ENCODE measurements at regions not wholly inside any gene's neighbourhood (a gene's known extent, or its start where the extent isn't known, plus 50 kb on each side); places are given as distances from the start of the nearest gene placed in this dataset.
"Not testable (repeated sequence)": the region's sequence is repeated elsewhere in the genome, so short reads cannot be mapped to it uniquely, and the experiment has no call there.

GRCh38 chr12:34603382-34604035 lies 581.2 kb downstream of the ALG10 start:
- H3K36me3 Mint-ChIP-seq (ENCODE audit: low read depth): no peaks in the 10 kb centered on the region
- H3K4me3 Mint-ChIP-seq: no peak overlapping the region
- no peak for DNase-seq (ENCODE audit: low spot score)
- no peaks in the 10 kb centered on the region for H3K27me3 Mint-ChIP-seq (ENCODE audit: insufficient read depth)
- H3K27ac Mint-ChIP-seq: no peak overlapping the region
- intact Hi-C loops (cut with micrococcal nuclease): no loop called here
- H3K4me1 Mint-ChIP-seq (ENCODE audit: low read depth): no peaks in the 10 kb centered on the region
- peaks cover 65% of the 10 kb centered on the region for H3K9me3 Mint-ChIP-seq

DNA sequence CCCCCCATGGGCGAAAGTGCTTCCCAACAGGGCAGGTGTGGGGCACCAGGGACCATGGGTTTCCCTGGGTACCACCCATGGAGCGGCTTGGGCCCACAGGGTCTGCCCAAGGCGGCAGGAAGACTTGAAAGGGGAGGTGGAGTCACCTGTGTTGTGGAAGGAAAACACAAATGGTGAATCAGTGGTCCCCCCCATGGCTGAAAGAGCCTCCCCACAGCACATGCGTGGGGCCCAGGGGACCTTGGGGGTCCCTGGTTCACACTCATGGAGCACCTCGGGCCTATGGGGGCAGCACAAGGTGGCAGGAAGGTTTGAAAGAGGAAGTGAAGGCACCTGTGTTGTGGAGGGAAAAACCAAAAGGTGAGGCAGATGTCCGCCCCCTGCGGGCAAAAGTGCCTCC lies 581.9 kb downstream of the ALG10 start:
- H3K27ac Mint-ChIP-seq: no peak overlapping the region
- H3K27me3 Mint-ChIP-seq (ENCODE audit: insufficient read depth): no peaks in the 10 kb centered on the region
- no peaks in the 10 kb centered on the region for H3K36me3 Mint-ChIP-seq (ENCODE audit: low read depth)
- H3K4me1 Mint-ChIP-seq (ENCODE audit: low read depth): no peaks in the 10 kb centered on the region
- no peak overlapping the region for H3K4me3 Mint-ChIP-seq
- peaks cover 62% of the 10 kb centered on the region for H3K9me3 Mint-ChIP-seq
- DNase-seq (ENCODE audit: low spot score): no peak
- intact Hi-C loops (cut with micrococcal nuclease): no loop called here

DNA sequence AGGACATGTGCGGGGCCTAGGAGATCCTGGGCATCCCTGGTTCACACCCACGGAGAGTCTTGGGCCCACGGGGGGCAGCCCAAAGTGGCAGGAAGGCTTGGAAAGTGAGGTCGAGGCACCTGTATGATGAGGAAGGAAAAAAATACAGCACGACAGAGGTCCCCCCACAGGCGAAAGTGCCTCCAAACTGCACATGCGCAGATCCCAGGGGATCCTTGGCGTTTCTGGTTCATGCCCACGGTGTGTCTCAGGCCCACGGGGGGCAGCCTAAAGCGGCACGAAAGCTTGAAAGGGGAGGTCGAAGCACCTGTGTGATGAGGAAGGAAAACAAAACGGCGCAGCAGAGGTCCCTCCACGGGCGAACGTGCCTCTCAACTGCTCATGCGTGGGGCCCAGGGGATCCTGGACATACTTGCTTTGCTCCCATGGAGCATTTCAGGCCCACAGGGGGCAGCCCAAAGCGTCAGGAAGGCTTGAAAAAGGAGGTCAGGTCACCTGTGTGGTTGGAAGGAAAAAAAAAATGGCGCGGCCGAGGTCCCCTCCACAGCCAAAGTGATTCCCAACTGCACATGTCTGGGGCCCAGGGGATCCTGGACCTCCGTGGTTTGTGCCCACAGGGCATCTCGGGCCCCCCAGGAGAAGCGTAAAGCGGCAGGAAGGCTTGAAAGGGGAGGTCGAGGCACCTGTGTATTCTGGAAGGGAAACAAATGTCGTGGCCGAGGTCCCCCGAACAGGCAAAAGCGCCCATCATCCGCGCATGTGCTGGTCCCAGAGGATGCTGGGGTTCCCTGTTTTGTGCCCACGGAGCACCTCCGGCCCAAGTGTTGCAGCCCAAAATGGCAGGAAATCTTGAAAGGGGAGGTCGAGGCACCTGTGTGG lies 582.6 kb downstream of the ALG10 start:
- Mint-ChIP-seq H3K4me1 (ENCODE audit: low read depth) (no peaks in the 10 kb centered on the region), H3K27me3 (ENCODE audit: insufficient read depth) (no peaks in the 10 kb centered on the region), H3K27ac (no peak overlapping the region), H3K36me3 (ENCODE audit: low read depth) (no peaks in the 10 kb centered on the region), H3K9me3 (peaks cover 65% of the 10 kb centered on the region), H3K4me3 (no peak overlapping the region)
- intact Hi-C loops (cut with micrococcal nuclease): no loop called here
- DNase-seq (ENCODE audit: low spot score): no peak

DNA sequence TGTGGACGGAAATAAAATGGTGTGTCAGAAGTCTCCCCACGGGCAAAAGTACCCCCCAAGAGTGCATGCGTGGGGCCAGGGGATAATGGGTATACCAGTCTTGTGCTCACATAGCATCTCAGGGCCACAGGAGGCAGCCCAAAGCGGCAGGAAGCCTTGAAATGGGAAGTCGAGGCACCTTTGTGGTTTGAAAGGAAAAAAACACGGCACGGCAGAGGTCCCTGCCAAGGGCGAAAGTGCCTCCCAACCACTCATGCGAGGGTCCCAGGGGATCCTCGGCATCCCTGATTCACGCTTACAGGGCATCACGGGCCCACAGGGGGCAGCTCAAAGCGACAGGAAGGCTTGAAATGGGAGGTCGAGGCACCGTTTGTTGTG lies 583.2 kb downstream of the ALG10 start:
- no peaks in the 10 kb centered on the region for H3K36me3 Mint-ChIP-seq (ENCODE audit: low read depth)
- H3K27ac Mint-ChIP-seq: no peak overlapping the region
- peaks cover 62% of the 10 kb centered on the region for H3K9me3 Mint-ChIP-seq

DNA sequence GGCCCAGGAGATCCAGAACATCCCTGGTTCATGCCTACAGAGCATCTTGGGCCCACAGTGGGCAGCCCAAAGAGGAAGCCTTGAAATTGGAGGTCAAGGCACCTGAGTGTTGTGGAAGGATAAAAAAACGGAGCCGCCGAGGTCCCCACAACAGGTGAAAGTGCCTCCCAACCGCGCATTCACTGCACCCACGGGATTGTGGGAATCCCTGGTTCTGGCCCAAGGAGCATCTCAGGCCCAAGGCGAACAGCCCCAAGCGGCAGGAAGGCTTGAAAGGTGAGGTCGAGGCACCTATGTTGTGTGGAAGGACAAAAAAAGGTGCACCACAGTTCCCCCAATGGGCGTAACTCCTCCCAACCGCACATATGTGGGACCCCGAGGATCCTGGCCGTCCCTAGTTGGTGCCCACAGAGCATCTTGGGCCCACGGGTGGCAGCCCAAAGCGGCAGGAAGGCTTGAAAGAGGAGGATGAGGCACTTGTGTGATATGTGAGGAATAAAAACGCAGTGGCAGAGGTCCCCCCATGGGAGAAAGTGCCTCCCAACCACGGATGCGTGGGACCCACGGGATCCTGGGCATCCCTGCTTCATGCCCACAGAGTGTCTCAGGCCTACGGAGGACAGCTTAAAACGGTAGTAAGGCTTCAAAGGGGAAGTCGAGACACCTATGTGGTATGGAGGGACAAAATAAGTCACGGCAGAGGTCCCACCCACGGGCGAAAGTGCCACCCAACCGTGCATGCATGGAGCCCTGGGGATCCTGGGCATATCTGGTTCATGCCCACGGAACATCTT lies 583.9 kb downstream of the ALG10 start:
- intact Hi-C loops (cut with micrococcal nuclease): no loop called here
- Mint-ChIP-seq H3K27ac (no peak overlapping the region), H3K4me3 (no peak overlapping the region), H3K36me3 (ENCODE audit: low read depth) (no peaks in the 10 kb centered on the region), H3K9me3 (peaks cover 62% of the 10 kb centered on the region), H3K27me3 (ENCODE audit: insufficient read depth) (no peaks in the 10 kb centered on the region), H3K4me1 (ENCODE audit: low read depth) (no peaks in the 10 kb centered on the region)
- DNase-seq (ENCODE audit: low spot score): no peak

More for the DNA sequence above, 583.2 kb downstream of the ALG10 start:
- Mint-ChIP-seq H3K27me3 (ENCODE audit: insufficient read depth) (no peaks in the 10 kb centered on the region), H3K4me1 (ENCODE audit: low read depth) (no peaks in the 10 kb centered on the region), H3K4me3 (no peak overlapping the region)
- intact Hi-C loops (cut with micrococcal nuclease): no loop called here
- no peak for DNase-seq (ENCODE audit: low spot score)

DNA sequence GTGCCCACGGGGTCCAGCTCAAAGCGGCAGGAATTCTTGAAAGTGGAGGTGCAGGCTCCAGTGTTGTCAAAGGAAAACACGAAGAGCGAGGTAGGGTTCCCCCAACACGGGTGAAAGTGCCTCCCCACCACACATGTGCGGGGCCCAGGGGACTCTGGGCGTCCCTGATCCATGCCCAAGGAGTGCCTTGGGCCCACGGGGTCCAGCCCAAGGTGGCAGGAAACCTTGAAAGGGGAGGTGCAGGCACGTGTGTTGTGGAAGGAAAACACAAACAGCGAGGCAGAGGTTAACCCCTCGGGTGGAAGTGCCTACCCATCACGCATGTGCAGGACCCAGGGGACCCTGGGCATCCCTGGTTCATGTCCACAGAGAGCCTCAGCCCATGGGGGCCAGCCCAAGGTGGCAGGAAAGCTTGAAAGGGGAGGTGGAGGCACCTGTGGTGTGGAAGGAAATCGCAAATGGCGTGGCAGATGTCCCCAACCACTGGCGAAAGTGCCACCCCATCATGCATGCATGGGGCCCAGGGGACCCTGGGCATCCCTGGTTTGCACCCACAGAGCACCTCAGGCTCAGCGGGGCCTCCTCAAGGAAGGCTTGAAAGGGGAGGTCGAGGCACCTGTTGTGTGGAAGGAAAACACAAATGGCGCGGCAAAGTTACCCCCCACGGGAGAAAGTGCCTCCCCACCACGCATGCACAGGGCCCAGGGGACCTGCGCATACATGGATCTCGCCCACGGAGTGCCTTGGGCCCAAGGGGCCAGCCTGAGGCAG lies 584.6 kb downstream of the ALG10 start:
- Mint-ChIP-seq H3K27ac (no peak overlapping the region), H3K4me3 (no peak overlapping the region), H3K27me3 (ENCODE audit: insufficient read depth) (no peaks in the 10 kb centered on the region), H3K36me3 (ENCODE audit: low read depth) (no peaks in the 10 kb centered on the region), H3K4me1 (ENCODE audit: low read depth) (no peaks in the 10 kb centered on the region), H3K9me3 (peaks cover 63% of the 10 kb centered on the region)
- DNase-seq (ENCODE audit: low spot score): no peak
- intact Hi-C loops (cut with micrococcal nuclease): no loop called here

DNA sequence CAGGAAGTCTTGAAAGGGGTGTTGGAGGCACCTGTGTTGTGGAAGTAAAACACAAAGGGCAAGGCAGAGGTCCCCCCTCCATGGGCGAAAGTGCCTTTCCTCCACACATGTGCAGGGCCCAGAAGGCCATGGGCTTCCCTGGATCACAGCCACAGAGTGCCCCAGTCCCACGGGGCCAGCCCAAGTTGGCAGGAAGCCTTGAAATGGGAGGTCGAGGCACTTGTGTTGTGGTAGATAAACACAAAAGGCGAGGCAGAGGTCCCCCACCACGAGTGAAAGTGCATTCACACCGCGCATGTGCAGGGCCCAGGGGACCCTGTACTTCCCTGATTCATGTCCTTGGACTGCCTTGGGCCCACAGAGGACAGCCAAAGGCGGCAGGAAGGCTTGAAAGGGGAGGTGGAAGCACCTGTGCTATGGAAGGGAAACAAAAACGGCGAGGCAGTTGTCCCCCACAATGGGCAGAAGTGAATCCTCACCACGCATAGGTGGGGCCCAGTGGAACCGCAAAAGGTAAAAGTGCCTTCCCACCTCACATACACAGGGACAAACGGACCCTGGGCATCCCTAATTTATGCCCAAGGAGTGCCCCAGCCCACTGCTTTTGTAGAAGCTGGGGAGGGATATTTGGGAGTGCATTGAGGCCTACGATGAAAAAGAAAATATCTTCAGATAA lies 585.4 kb downstream of the ALG10 start:
- DNase-seq (ENCODE audit: low spot score): no peak
- intact Hi-C loops (cut with micrococcal nuclease): no loop called here
- Mint-ChIP-seq H3K27ac (no peak overlapping the region), H3K4me1 (ENCODE audit: low read depth) (no peaks in the 10 kb centered on the region), H3K27me3 (ENCODE audit: insufficient read depth) (no peaks in the 10 kb centered on the region), H3K36me3 (ENCODE audit: low read depth) (no peaks in the 10 kb centered on the region), H3K4me3 (no peak overlapping the region), H3K9me3 (peaks cover 57% of the 10 kb centered on the region)

DNA sequence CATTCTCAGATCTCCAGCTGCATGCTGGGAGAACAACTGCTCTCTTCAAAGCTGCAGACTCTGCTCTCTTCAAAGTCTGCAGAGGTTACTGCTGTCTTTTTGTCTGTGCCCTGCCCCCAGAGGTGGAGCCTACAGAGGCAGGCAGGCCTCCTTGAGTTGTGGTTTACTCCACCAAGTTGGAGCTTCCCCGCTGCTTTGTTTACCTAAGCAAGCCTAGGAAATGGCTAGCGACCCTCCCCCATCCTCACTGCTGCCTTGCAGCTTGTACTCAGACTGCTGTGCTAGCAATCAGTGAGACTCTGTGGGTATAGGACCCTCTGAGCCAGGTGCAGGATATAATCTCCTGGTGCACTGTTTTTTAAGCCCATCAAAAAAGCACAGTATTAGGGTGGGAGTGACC lies 591.7 kb downstream of the ALG10 start:
- H3K4me3 Mint-ChIP-seq; H3K36me3 Mint-ChIP-seq (ENCODE audit: low read depth); H3K27ac Mint-ChIP-seq; H3K27me3 Mint-ChIP-seq (ENCODE audit: insufficient read depth); intact Hi-C loops (cut with micrococcal nuclease); H3K4me1 Mint-ChIP-seq (ENCODE audit: low read depth); DNase-seq (ENCODE audit: low spot score): not testable (repeated sequence)
- H3K9me3 Mint-ChIP-seq: peaks cover 58% of the 10 kb centered on the region

DNA sequence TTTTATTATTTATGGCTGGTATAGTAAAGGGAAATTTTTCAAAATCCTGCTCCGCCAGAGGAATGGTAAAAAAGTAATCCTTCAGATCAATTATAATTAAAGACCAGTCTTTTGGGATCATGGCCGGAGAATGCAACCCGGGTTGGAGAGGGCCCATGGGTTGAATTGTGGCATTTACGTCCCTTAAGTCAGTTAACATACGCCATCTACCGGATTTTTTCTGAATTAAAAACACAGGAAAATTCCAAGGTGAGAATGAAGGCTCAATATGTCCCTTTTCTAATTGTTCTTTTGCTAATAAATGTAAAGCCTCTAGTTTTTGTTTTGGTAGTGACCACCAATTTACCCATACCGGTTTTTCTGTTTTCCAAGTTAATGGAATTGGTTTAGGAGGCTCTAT lies 602.8 kb downstream of the ALG10 start:
- Mint-ChIP-seq H3K36me3 (ENCODE audit: low read depth) (no peaks in the 10 kb centered on the region), H3K4me1 (ENCODE audit: low read depth) (no peaks in the 10 kb centered on the region), H3K27ac (no peak overlapping the region), H3K9me3 (peaks cover 27% of the 10 kb centered on the region), H3K4me3 (no peak overlapping the region), H3K27me3 (ENCODE audit: insufficient read depth) (no peaks in the 10 kb centered on the region)
- intact Hi-C loops (cut with micrococcal nuclease): no loop called here
- no peak for DNase-seq (ENCODE audit: low spot score)

GRCh38 chr12:34626363-34627157 lies 604.3 kb downstream of the ALG10 start:
- Mint-ChIP-seq H3K36me3 (ENCODE audit: low read depth) (no peaks in the 10 kb centered on the region), H3K27me3 (ENCODE audit: insufficient read depth) (no peaks in the 10 kb centered on the region), H3K27ac (no peak overlapping the region), H3K4me3 (no peak overlapping the region), H3K4me1 (ENCODE audit: low read depth) (no peaks in the 10 kb centered on the region), H3K9me3 (peaks cover 31% of the 10 kb centered on the region)
- DNase-seq (ENCODE audit: low spot score): no peak
- intact Hi-C loops (cut with micrococcal nuclease): no loop called here

Data from activated T-helper 1 cell treated with anti-CD3 and anti-CD28 coated beads, Interleukin-12 subunit alpha, Interleukin-12 subunit beta, Interleukin-2, Interleukin-4 antibody, amounts not matched to agents 30 ng/mL and 10 ng/mL and 1 ng/mL, durations not matched to agents 14 hours and 24 hours and 36 hours (primary cell).